GM12875 (cell line): ENCODE measurements at regions not wholly inside any gene's neighbourhood (a gene's known extent, or its start where the extent isn't known, plus 50 kb on each side); places are given as distances from the start of the nearest gene placed in this dataset.

ENCODE experiments used
- H3K4me3 ChIP-seq: one replicate; pipeline ENCODE4 v1.5.1; 2011; ENCODE audit warnings: low read depth, low read length, control low read depth
- CTCF ChIP-seq: IDR thresholded peaks from 2 replicates; pipeline ENCODE4 v1.5.1; 2011; ENCODE audit warnings: low read depth, mild to moderate bottlenecking, control low read depth, inconsistent platforms, low read length, moderate library complexity, borderline replicate concordance; ENCODE audit not compliant: insufficient read depth

- H3K4me3 ChIP-seq: no peak overlapping the region
- TF ChIP-seq CTCF: no peak
Measured at GRCh38 chr9:79985772-79986171, 414.0 kb downstream of the TLE4 start.

- H3K4me3 ChIP-seq: no peak overlapping the region
- no peak for TF ChIP-seq CTCF
Measured at GRCh38 chr9:79985264-79985663, 413.5 kb downstream of the TLE4 start.

- no peak overlapping the region for H3K4me3 ChIP-seq
- TF ChIP-seq CTCF: no peak
Measured at GRCh38 chr9:79984429-79985067, 412.8 kb downstream of the TLE4 start.

GRCh38 chr9:79980432-79980831 is 408.7 kb downstream of the TLE4 start:
- no peak overlapping the region for H3K4me3 ChIP-seq
- TF ChIP-seq CTCF: no peak

GRCh38 chr9:79977510-79978197 is 405.9 kb downstream of the TLE4 start:
- no peak overlapping the region for H3K4me3 ChIP-seq
- TF ChIP-seq CTCF: no peak

GRCh38 chr9:79977074-79977435 is 405.3 kb downstream of the TLE4 start:
- TF ChIP-seq CTCF: no peak
- H3K4me3 ChIP-seq: no peak overlapping the region
